Superior temporal gyrus (tissue), 1 donor: ENCODE measurements at regions not wholly inside any gene's neighbourhood (a gene's known extent, or its start where the extent isn't known, plus 50 kb on each side); places are given as distances from the start of the nearest gene placed in this dataset.

ENCODE experiments used
- DNase-seq: peaks from one replicate; pipeline ENCODE4 v3.0.0-alpha.2; 2016; ENCODE audit errors: extremely low spot score

- no peak for DNase-seq
Measured at GRCh38 chr7:67842571-67842970, 845.9 kb downstream of the TYW1 start.

GRCh38 chr7:67843001-67843565 lies 846.5 kb downstream of the TYW1 start:
- DNase-seq = no peak

GRCh38 chr7:67843615-67844014 lies 847.0 kb downstream of the TYW1 start:
- no peak for DNase-seq

- DNase-seq = no peak
Measured at GRCh38 chr7:67847092-67847787, 850.6 kb downstream of the TYW1 start.

- DNase-seq = peak; percentile 76
Measured at GRCh38 chr7:67854221-67855178, 857.9 kb downstream of the TYW1 start.

GRCh38 chr7:67855322-67855721 lies 858.7 kb downstream of the TYW1 start:
- DNase-seq = no peak

- DNase-seq = no peak
Measured at GRCh38 chr7:67856046-67856445, 859.4 kb downstream of the TYW1 start.

GRCh38 chr7:67857698-67858097 lies 861.1 kb downstream of the TYW1 start:
- peak; percentile 63 for DNase-seq

- no peak for DNase-seq
Measured at GRCh38 chr7:67858931-67859330, 862.3 kb downstream of the TYW1 start.

- no peak for DNase-seq
Measured at GRCh38 chr7:67863911-67864310, 867.3 kb downstream of the TYW1 start.

GRCh38 chr7:67866054-67866453 lies 869.4 kb downstream of the TYW1 start:
- DNase-seq = no peak

GRCh38 chr7:67866812-67867211 lies 870.2 kb downstream of the TYW1 start:
- DNase-seq = no peak

GRCh38 chr7:67870396-67870795 lies 873.8 kb downstream of the TYW1 start:
- no peak for DNase-seq

GRCh38 chr7:67875558-67875957 lies 878.9 kb downstream of the TYW1 start:
- no peak for DNase-seq

GRCh38 chr7:67878808-67879207 lies 882.2 kb downstream of the TYW1 start:
- no peak for DNase-seq

GRCh38 chr7:67882843-67883242 lies 886.2 kb downstream of the TYW1 start:
- no peak for DNase-seq

- DNase-seq = no peak
Measured at GRCh38 chr7:67890316-67890715, 893.7 kb downstream of the TYW1 start.

GRCh38 chr7:67894746-67895145 lies 898.1 kb downstream of the TYW1 start:
- DNase-seq = no peak

GRCh38 chr7:67896721-67897120 lies 900.1 kb downstream of the TYW1 start:
- no peak for DNase-seq

- no peak for DNase-seq
Measured at GRCh38 chr7:67900456-67900855, 903.8 kb downstream of the TYW1 start.

GRCh38 chr7:67901808-67902480 lies 905.3 kb downstream of the TYW1 start:
- DNase-seq = no peak

GRCh38 chr7:67907792-67908191 lies 911.2 kb downstream of the TYW1 start:
- DNase-seq = no peak
